CD4-positive, alpha-beta T cell treated with Interleukin-17A for 1 hour (primary cell): ENCODE measurements at regions not wholly inside any gene's neighbourhood (a gene's known extent, or its start where the extent isn't known, plus 50 kb on each side); places are given as distances from the start of the nearest gene placed in this dataset.
"Not testable (repeated sequence)": the region's sequence is repeated elsewhere in the genome, so short reads cannot be mapped to it uniquely, and the experiment has no call there.

ENCODE experiments used
- DNase-seq: peaks from one replicate; pipeline ENCODE4 v3.0.0-alpha.2; 2020

- no peak for DNase-seq
These were observed 419.9 kb downstream of the ARL4A start for GRCh38 chr7:13107291-13107690.

- no peak for DNase-seq
These were observed 420.6 kb downstream of the ARL4A start for GRCh38 chr7:13108061-13108460.

DNA sequence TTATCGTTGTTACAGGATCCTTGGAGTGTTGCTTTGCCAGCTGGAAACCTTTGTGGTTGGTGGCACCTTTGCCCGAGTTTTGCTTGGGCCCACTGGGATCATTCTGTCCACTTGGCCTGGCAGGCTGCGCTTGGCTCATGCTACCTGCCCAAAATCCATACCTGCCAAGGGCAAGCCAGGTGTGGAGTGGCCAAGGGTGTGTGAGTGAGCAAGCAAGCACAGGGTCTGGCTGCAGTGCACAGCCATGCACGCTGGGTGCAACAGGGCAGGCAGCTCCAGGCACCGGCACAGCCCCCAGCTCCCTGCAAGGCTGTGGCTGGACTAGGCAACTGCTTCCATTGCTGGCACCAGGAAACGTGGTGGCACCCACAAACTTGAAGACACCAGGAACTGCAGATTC lies 421.8 kb downstream of the ARL4A start:
- DNase-seq: no peak

GRCh38 chr7:13110107-13110506 lies 422.7 kb downstream of the ARL4A start:
- DNase-seq: no peak

DNA sequence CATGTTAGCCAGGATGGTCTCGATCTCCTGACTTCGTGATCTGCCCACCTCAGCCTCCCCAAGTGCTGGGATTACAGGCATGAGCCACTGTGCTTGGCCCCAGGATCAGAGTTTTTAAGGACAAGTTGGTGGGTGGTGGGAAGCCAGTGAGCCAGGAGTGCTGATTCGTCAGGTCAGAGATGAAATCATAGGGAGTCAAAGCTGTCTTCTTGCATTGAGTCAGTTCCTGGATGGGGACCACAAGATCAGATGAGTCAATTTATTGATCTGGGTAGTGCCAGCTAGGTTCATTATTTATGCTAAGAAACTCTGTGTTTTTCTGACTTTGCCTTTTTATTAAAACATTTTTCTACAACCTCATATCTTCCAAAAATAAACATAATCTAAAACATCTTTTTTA lies 423.8 kb downstream of the ARL4A start:
- no peak for DNase-seq

GRCh38 chr7:13114240-13114639 lies 426.8 kb downstream of the ARL4A start:
- not testable (repeated sequence) for DNase-seq

GRCh38 chr7:13115157-13115772 lies 427.8 kb downstream of the ARL4A start:
- DNase-seq: no peak

- DNase-seq: no peak
These were observed 428.4 kb downstream of the ARL4A start for GRCh38 chr7:13115855-13116254.

DNA sequence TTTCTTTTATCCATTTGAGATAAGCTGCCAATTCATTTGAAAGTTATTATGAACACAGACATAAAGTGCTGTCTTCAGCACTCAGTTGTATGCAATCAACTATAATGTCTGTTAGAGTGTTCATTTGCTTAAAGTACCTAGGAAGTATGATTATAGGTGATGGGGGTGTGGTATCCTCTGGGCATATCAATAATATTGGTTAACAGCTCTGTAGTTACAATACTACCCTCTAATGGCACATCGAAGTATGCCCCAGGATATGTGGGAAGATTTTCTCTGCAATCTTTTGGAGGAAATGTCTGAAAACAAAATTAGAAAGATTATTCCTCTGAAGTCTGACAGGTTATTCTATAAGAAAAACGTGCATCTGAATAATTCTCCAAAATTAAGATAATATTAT lies 429.7 kb downstream of the ARL4A start:
- no peak for DNase-seq

DNA sequence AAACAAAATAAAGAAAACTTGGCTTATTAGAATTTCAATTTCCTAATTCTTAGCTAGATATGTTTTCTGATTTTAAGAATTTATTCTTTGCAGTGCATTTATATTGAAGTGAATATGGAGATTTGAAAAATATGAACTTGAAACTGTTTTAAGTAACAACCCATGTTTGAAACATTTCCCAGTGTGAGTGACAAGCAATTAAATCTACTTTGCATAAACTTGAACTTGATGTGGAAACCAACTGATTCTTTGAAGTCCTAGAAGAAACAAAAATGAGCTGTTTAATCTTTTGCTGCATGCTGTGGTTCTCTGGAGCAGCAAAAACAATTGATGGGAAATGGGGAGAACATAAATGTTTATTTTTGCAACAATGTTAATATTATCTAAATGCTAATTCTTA lies 430.2 kb downstream of the ARL4A start:
- no peak for DNase-seq

DNA sequence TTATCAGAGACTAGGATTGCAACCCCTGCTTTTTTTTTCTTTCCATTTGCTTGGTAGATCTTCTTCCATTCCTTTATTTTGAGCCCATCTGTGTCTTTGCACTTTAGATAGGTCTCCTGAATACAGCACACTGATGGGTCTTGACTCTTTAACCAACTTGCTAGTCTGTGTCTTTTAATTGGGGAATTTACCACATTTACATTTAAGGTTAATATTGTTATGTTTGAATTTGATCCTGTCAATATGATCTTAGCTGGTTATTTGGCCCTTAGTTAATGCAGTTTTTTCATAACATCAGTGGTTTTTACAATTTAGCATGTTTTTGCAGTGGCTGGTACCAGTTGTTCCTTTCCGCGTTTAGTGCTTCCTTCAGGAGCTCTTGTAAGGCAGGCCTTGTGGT lies 437.2 kb downstream of the ARL4A start:
- not testable (repeated sequence) for DNase-seq

DNA sequence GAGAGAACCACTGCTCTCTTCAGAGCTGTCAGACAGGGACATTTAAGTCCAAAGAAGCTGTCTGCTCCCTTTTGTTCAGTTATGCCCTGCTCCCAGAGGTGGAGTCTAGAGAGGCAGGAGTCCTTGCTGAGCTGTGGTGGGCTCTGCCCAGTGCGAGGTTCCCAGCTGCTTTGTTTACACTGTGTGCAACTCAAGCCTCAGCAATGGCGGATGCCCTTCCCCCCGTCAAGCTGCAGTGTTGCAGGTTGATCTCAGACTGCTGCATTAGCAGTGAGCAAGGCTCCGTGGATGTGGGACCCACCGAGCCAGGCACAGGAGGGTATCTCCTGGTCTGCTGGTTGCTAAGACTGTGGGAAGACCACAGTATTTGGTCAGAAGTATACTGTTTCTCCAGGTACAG lies 438.9 kb downstream of the ARL4A start:
- DNase-seq: no peak

DNA sequence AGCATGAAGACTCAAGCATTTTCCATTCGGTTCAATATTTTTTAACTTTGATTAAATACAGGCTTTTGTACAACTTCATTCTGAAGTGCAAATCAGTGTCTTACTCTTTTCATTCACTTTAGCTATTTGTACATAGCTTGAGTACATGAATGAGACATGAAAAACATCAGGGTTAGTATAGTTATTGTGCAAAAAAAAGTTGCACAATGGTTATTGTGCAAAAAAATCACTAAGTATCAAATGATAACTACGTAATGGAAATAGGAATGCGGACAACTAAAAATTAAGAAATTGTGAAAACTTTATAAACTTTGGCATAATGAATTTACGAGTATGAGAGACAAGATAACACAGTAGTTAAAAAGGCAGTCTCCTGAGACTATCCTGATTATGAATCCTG lies 442.9 kb downstream of the ARL4A start:
- no peak for DNase-seq

- not testable (repeated sequence) for DNase-seq
These were observed 443.5 kb downstream of the ARL4A start for GRCh38 chr7:13130906-13131305.

DNA sequence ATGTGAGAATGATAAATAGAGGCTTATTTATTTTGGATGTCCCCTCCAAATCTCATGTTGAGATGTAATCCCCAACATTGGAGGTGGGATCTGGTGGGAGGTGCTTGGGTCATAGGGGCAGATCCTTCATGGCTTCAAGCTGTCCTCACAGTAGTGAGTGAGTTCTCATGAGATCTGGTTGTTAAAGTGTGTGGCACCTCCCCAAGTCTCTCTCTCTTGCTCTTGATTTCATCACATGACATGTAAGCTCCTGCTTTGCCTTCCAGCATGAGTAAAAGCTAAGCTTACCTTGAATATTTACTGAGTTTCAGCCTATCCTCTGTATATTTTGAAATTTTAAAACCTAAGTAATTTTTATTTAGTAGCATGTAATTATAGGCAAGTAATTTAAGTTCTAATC lies 444.9 kb downstream of the ARL4A start:
- no peak for DNase-seq

DNA sequence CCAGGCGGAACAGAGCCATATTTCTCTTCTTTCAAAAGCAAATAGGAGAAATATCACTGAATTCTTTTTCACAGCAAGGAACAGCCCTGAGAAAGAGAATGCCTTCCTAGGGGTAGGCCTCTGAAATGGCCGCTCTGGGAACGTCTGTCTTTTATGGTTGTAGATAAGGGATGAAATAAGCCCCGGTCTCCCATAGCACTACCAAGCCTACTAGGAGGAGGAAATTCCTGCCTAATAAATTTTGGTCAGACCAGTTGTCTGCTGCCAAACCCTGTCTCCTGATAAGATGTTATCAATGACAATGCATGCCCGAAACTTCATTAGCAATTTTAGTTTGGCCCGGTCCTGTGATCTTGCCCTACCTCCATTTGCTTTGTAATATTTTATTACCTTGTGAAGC lies 448.9 kb downstream of the ARL4A start:
- DNase-seq: not testable (repeated sequence)

DNA sequence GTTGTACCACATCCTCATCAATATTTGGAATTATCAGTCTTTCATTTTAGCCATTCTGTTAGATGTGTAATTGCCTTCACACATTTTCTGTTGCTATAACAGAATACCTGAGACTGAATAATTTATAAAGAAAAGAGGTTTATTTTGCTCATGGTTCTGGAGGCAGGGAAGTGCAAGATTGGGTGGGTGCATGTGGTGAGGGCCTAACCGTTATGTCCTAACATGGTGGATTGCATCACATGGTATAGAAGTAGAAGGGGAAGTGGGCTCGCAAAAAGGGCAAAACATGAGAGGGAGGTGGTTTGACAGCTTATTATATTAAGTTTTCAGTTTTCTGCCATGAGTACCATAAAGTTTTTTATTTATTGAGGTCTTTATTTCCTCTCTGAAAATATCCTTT lies 452.0 kb downstream of the ARL4A start:
- DNase-seq: no peak

DNA sequence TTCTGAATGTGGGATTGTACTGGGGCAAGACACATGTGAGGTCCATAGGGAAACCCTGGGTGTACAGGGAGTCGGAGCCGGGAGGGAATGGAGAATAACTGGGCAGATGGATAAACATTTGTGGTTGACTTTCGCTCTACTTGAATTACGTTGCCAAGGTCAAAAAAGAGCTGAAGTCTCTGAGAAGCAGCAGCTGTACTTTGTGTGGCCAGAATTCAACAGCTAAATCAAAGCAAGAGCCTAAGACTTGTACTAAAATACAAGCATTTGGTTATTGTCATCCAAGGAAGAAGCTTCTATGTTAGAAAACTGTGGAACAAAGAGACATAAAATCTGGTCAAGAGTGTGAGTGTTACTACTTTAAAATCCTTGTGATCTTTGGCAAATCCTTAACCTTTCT lies 457.2 kb downstream of the ARL4A start:
- DNase-seq: no peak

GRCh38 chr7:13148548-13148947 lies 461.1 kb downstream of the ARL4A start:
- DNase-seq: no peak

- DNase-seq: no peak
These were observed 464.5 kb downstream of the ARL4A start for GRCh38 chr7:13151978-13152377.

- no peak for DNase-seq
These were observed 465.3 kb downstream of the ARL4A start for GRCh38 chr7:13152755-13153154.

DNA sequence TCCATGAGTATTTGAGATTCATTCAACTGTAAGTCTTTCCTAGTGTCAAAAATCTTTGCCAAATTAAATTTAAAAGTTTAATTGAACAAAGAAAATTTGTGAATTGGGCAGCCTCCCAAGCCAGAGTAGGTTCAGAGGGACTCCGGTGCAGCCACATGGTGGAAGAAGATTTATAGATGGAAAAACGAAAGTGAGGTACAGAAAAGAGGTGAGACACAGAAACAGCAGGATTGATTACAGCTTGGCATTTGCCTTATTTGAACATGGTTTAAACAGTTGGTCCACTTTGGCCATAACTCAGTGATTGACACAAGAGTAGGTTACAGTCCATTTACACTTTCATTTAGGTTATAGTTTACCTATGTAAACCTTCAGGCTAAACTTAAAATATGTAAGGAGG lies 465.8 kb downstream of the ARL4A start:
- DNase-seq: no peak

DNA sequence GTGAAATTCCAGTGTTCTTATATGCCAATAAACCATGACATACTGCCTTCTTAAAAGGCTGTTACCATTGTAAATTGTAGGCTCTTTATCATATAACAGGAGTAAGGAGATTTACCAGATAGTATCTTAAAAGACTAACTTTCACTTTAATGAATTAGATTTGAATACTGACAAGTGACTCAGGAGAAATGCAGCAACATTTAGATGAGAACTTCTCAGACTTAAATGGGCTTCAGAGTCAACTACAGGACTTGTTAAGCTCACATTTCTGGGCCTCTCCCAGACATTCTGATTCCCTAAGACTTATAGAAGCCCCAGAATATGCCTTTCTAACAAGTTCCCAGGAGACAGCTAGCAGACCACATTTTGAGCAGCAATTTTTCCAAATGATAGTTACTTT lies 466.3 kb downstream of the ARL4A start:
- DNase-seq: no peak

- DNase-seq: no peak
These were observed 467.8 kb downstream of the ARL4A start for GRCh38 chr7:13155188-13155587.

DNA sequence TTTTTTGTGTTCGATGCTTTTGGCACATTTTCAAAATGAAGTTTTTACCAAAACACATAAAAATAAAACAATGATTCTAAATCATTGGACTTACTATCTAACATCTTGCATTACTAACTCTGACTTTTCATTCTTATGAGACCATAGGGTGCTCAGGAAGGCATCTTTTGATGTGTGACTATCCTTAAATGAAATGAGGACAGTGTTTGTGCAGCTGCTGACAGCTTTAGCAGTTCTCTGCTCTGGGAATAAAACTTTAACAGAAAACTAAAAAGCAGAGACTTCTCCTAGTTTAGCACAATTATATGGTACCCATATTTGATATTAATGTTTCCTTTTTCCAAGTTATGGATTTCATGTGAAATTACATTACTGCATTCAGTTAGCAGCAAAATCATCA lies 471.6 kb downstream of the ARL4A start:
- no peak for DNase-seq
